H9 (cell line): ENCODE measurements at regions not wholly inside any gene's neighbourhood (a gene's known extent, or its start where the extent isn't known, plus 50 kb on each side); places are given as distances from the start of the nearest gene placed in this dataset.

Experiments used
- DNase-seq: peaks from one replicate; pipeline ENCODE4 v3.0.0-alpha.2; 2017
- H2AFZ ChIP-seq: one replicate; pipeline ENCODE4 v1.6.1; 2013; ENCODE audit warnings: mild to moderate bottlenecking, low read length, control low read depth, moderate library complexity
- H2AK5ac ChIP-seq: 2 replicates; pipeline ENCODE4 v1.6.1; 2013; ENCODE audit warnings: low read length, control low read depth, mixed read lengths; ENCODE audit not compliant: insufficient read length
- H2BK120ac ChIP-seq: one replicate; pipeline ENCODE4 v1.6.1; 2013; ENCODE audit warnings: low read depth, mild to moderate bottlenecking, low read length, control low read depth, inconsistent platforms; ENCODE audit not compliant: poor library complexity, severe bottlenecking
- H2BK12ac ChIP-seq: 2 replicates; pipeline ENCODE4 v1.6.1; 2013; ENCODE audit warnings: low read length, control low read depth, mixed read lengths, low read depth; ENCODE audit not compliant: insufficient read length
- H2BK15ac ChIP-seq: 2 replicates; pipeline ENCODE4 v1.6.1; 2013; ENCODE audit warnings: low read depth, low read length, control low read depth
- H2BK20ac ChIP-seq: one replicate; pipeline ENCODE4 v1.6.1; 2013; ENCODE audit warnings: low read depth, mild to moderate bottlenecking, low read length, control low read depth, inconsistent platforms; ENCODE audit not compliant: poor library complexity, severe bottlenecking
- H2BK5ac ChIP-seq: 2 replicates; pipeline ENCODE4 v1.6.1; 2013; ENCODE audit warnings: low read length, control low read depth, mixed read lengths; ENCODE audit not compliant: insufficient read length
- H3K14ac ChIP-seq: 2 replicates; pipeline ENCODE4 v1.6.1; 2013; ENCODE audit warnings: low read length, control low read depth; ENCODE audit not compliant: insufficient read depth
- H3K18ac ChIP-seq: 2 replicates; pipeline ENCODE4 v1.6.1; 2013; ENCODE audit warnings: low read depth, mild to moderate bottlenecking, mixed read lengths, low read length, control low read depth; ENCODE audit not compliant: insufficient read length
- H3K23ac ChIP-seq: 2 replicates; pipeline ENCODE4 v1.6.1; 2013; ENCODE audit warnings: low read length, control low read depth, mixed read lengths, low read depth; ENCODE audit not compliant: insufficient read length
- H3K23me2 ChIP-seq: 2 replicates; pipeline ENCODE4 v1.6.1; 2013; ENCODE audit warnings: low read depth, mild to moderate bottlenecking, mixed read lengths, low read length, control low read depth; ENCODE audit not compliant: insufficient read length, poor library complexity, severe bottlenecking
- H3K27ac ChIP-seq: 2 replicates; pipeline ENCODE4 v1.5.1; 2013; ENCODE audit warnings: low read length, control low read depth, mixed read lengths, low read depth; ENCODE audit not compliant: insufficient read length
- H3K27me3 ChIP-seq: 2 replicates; pipeline ENCODE4 v1.6.1; 2013; ENCODE audit warnings: low read length, control low read depth, inconsistent platforms; ENCODE audit not compliant: insufficient read depth
- H3K4ac ChIP-seq: 2 replicates; pipeline ENCODE4 v1.6.1; 2013; ENCODE audit warnings: low read depth, mild to moderate bottlenecking, control low read depth, inconsistent platforms, low read length, moderate library complexity
- H3K4me1 ChIP-seq: 2 replicates; pipeline ENCODE4 v1.6.1; 2013; ENCODE audit warnings: low read length, control low read depth, inconsistent platforms; ENCODE audit not compliant: insufficient read depth
- H3K4me2 ChIP-seq: 2 replicates; pipeline ENCODE4 v1.6.1; 2013; ENCODE audit warnings: low read length, control low read depth, mixed read lengths; ENCODE audit not compliant: insufficient read length, insufficient read depth
- H3K56ac ChIP-seq: 2 replicates; pipeline ENCODE4 v1.6.1; 2013; ENCODE audit warnings: low read depth, mild to moderate bottlenecking, mixed read lengths, low read length, control low read depth; ENCODE audit not compliant: insufficient read length
- H3K79me1 ChIP-seq: 2 replicates; pipeline ENCODE4 v1.6.1; 2013; ENCODE audit warnings: low read depth, mild to moderate bottlenecking, moderate library complexity, low read length, control low read depth, inconsistent platforms; ENCODE audit not compliant: insufficient read depth, poor library complexity, severe bottlenecking
- H3K79me2 ChIP-seq: 2 replicates; pipeline ENCODE4 v1.6.1; 2013; ENCODE audit warnings: low read length, control low read depth, inconsistent platforms; ENCODE audit not compliant: insufficient read depth
- H3K9ac ChIP-seq: 2 replicates; pipeline ENCODE4 v1.6.1; 2013; ENCODE audit warnings: low read length, control low read depth, mixed read lengths; ENCODE audit not compliant: insufficient read length; ENCODE audit errors: extremely low read depth
- H3K9me3 ChIP-seq: one replicate; pipeline ENCODE4 v1.6.1; 2013; ENCODE audit warnings: low read depth, low read length, inconsistent platforms; ENCODE audit not compliant: control insufficient read depth
- H3T11ph ChIP-seq: one replicate; pipeline ENCODE4 v1.6.1; 2013; ENCODE audit warnings: mild to moderate bottlenecking, low read length, control low read depth, inconsistent platforms
- H4K20me1 ChIP-seq: one replicate; pipeline ENCODE4 v1.6.1; 2013; ENCODE audit not compliant: control insufficient read depth, insufficient read length, insufficient read depth
- H4K5ac ChIP-seq: 2 replicates; pipeline ENCODE4 v1.6.1; 2013; ENCODE audit warnings: low read depth, mild to moderate bottlenecking, mixed read lengths, low read length, control low read depth; ENCODE audit not compliant: insufficient read length
- H4K8ac ChIP-seq: replicated peaks from 2 replicates; pipeline ENCODE4 v1.6.1; 2013; ENCODE audit warnings: low read length, control low read depth, mixed read lengths, low read depth; ENCODE audit not compliant: insufficient read length
- H4K91ac ChIP-seq: 2 replicates; pipeline ENCODE4 v1.6.1; 2013; ENCODE audit warnings: low read depth, mild to moderate bottlenecking, moderate library complexity, mixed read lengths, low read length, control low read depth; ENCODE audit not compliant: insufficient read length
- H3K27ac Mint-ChIP-seq, 3 experiments: 2 replicates in 2 of 3; 3 replicates in 1 of 3; pipeline ENCODE4 v1.8.0; 2020 to 2021; ENCODE audit warnings: mixed read lengths in 3 of 3, mild to moderate bottlenecking in 1 of 3, moderate library complexity in 1 of 3
- H3K27me3 Mint-ChIP-seq: 2 replicates; pipeline ENCODE4 v1.8.0; 2021; ENCODE audit warnings: low read depth, mild to moderate bottlenecking, moderate library complexity, mixed read lengths
- H3K36me3 Mint-ChIP-seq, 3 experiments: 2 replicates in 2 of 3; 3 replicates in 1 of 3; pipeline ENCODE4 v1.8.0; 2020 to 2021; ENCODE audit warnings: low read depth in 3 of 3, mixed read lengths in 3 of 3; ENCODE audit not compliant: insufficient read depth in 1 of 3
- H3K4me1 Mint-ChIP-seq, 2 experiments: 2 replicates each; pipeline ENCODE4 v1.8.0; 2020; ENCODE audit warnings: mixed read lengths in 2 of 2
- H3K4me3 Mint-ChIP-seq, 2 experiments: 2 replicates in 1 of 2; 3 replicates in 1 of 2; pipeline ENCODE4 v1.8.0; 2020 to 2021; ENCODE audit warnings: mild to moderate bottlenecking in 2 of 2, mixed read lengths in 2 of 2, moderate library complexity in 1 of 2
- H3K9me3 Mint-ChIP-seq, 2 experiments: 2 replicates in 1 of 2; 3 replicates in 1 of 2; pipeline ENCODE4 v1.8.0; 2020; ENCODE audit warnings: mild to moderate bottlenecking in 2 of 2, mixed read lengths in 2 of 2, moderate library complexity in 1 of 2
- CTCF ChIP-seq: fragments of 200-600 bp; sonication (generic); conservative IDR thresholded peaks from 3 replicates; pipeline ENCODE4 v1.8.0; 2021; ENCODE audit warnings: antibody characterized with exemption, mild to moderate bottlenecking
- WGBS: extraction: QIAGEN DNeasy Blood & Tissue Kit; methylation state at CpG from one replicate; pipeline ENCODE4 v1.1.7; 2013; ENCODE audit warnings: missing lambda C conversion rate, low lambda C conversion rate, mixed read lengths; ENCODE audit not compliant: insufficient read length; ENCODE audit errors: extremely low coverage; 5-methylcytosine and 5-hydroxymethylcytosine counted together

GRCh38 chr18:38718365-38718901 is 1152.8 kb upstream of the CELF4 start:
- H2BK12ac ChIP-seq, result no peak overlapping the region
- Mint-ChIP-seq H3K27ac (no peak overlapping the region), H3K9me3 (peaks cover 0 to 9% of the 10 kb centered on the region in 2 experiments; a peak in 3 of 5 replicates), H3K27me3 (no peaks in the 10 kb centered on the region), H3K4me1 (peaks cover 3 to 6% of the 10 kb centered on the region in 2 experiments; a peak in 3 of 4 replicates), H3K4me3 (no peak overlapping the region), H3K36me3 (peaks cover 2 to 4% (median 3%) of the 10 kb centered on the region in 3 experiments; a peak in 1 of 7 replicates)
- no peak overlapping the region for H2BK15ac ChIP-seq
- no peak overlapping the region for H3K18ac ChIP-seq
- H3K79me2 ChIP-seq, result no peaks in the 10 kb centered on the region
- no peak overlapping the region for H2AFZ ChIP-seq
- H4K20me1 ChIP-seq, result no peaks in the 10 kb centered on the region
- no peak overlapping the region for H4K91ac ChIP-seq
- H2BK20ac ChIP-seq, result no peak overlapping the region
- TF ChIP-seq CTCF, result no peak
- H3T11ph ChIP-seq, result no peak overlapping the region
- no peak overlapping the region for H4K5ac ChIP-seq
- H2AK5ac ChIP-seq, result no peak overlapping the region
- no peaks in the 10 kb centered on the region for H3K23me2 ChIP-seq
- no peak overlapping the region for H3K23ac ChIP-seq
- no peak overlapping the region; the same call in 1 of the 2 replicates for H3K14ac ChIP-seq
- no peak overlapping the region for H2BK120ac ChIP-seq
- no peak overlapping the region for H4K8ac ChIP-seq
- no peaks in the 10 kb centered on the region for H3K79me1 ChIP-seq
- no peaks in the 10 kb centered on the region for H3K9me3 ChIP-seq
- H3K4me2 ChIP-seq, result no peak overlapping the region
- no peak overlapping the region for H3K4ac ChIP-seq
- no peaks in the 10 kb centered on the region for H3K27me3 ChIP-seq
- no peak overlapping the region for H2BK5ac ChIP-seq
- peak; percentile 28 for DNase-seq
- H3K9ac ChIP-seq, result no peak overlapping the region
- H3K56ac ChIP-seq, result no peak overlapping the region
- no peaks in the 10 kb centered on the region for H3K4me1 ChIP-seq
- H3K27ac ChIP-seq, result no peak overlapping the region
- no CpG with 5 or more reads among the region's 34 CpGs for WGBS
